Fibroblast of skin of back (primary cell): ENCODE measurements at regions not wholly inside any gene's neighbourhood (a gene's known extent, or its start where the extent isn't known, plus 50 kb on each side); places are given as distances from the start of the nearest gene placed in this dataset.
A peak's percentile ranks its signal among the peaks of the same experiment; 100 is the strongest.

ENCODE experiments used
- DNase-seq: peaks from one replicate; pipeline ENCODE4 v3.0.0-alpha.2; 2013

DNA sequence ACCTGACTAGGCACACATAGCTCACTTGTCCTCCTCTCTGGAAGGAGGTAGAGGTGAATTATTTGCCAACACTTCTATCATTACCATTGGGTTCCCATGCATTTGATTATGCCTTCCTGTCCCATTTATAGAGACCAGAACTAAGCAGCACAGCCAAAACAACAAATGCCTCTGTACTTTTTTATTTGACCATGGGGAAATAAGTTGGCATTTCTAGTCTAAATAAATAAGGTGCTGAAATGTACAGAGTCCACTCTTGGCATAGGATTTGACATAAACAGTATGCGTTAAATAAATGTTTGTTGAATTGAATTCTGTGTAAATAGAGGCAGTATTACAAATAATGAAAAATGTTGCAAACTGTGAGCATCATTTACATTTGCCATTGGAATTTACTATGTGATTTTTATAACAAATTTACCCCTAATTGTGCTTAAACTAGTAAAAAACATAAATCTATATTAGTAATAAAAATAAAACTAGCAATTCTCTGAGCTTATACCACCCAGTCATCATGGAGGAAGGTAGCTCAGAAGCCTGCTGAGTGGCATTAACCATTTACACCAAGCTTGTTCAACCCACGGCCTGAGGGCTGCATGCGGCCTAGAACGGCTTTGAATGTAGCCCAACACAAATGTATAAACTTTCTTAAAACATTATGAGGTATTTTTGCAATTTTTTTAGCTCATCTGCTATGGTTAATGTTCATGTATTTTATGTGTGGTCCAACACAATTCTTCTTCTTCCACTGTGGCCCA, 367.8 kb downstream of the FIGN start:
- DNase-seq = no peak

DNA sequence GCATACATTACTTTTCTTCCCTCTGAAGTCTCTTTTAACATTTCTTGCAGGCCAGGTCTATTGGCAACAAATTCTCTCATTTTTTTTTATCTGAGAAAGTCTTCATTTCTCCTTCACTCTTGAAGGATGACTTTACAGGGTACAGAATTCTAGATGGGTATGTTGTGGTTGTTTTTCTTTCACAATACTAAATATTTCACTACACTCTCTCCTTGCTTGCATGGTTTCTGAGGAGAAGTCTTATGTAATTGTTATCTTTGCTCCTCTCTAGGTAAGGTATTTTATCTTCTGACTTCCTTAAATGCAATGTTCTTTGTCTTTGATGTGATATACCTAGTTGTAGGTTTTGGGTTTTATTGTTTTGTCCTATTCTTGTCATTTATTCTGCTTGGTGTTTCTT, 371.1 kb downstream of the FIGN start:
- DNase-seq = no peak

DNA sequence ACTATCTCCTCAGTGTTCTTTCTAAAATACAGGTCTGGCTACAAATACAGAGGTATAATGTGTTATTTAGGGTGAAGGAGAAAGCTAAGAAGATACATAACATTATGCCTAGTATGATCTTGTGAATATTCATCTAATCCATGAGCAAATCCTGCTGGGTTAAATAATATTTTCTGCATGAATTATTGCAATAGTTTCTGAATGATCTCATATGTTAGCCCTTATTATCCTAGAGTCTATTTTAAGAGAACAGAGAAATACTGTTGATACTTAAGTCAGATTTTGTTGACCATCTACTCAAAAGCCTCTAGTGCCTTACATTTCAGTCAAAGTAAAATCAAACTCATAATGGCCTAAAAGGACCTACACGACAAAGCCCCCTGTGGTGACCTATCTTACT, 382.3 kb downstream of the FIGN start:
- DNase-seq = peak; percentile 52

DNA sequence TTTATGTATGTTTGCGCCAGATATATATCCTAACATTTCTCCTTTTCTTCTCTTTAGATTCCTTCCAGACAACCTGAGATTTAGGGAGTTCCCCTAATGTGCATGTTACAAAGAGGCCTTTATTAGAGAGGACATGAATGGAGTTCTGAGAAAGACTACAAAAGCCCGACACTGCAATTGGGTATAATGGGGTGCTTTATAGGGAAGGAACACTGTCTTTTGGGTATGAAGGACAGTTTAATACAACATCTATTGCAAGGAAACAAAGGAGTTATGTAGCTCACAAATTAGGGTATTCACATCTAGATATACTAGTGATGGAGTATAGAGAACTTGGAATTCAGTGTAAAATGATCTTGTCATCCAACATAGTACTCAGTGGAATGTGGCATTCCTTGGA, 383.8 kb downstream of the FIGN start:
- DNase-seq = no peak

DNA sequence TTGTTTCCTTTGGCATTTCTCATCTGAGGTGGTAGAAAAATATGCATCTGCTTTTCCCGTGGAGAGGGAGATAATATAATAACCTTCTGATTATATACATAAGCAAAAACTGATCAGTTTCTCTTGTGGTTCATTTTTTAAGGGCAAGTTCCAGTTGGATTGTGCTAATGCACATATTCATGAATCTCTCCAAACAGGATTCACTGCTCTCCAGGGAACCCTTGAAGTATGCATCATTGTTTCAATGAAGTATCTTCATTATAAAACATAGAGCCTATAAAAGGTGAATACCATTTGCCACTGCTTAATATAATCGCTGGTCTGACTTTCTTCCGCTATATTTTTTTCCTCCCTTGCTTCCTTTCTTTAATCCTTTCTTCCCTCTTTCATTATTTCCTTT, 384.7 kb downstream of the FIGN start:
- peak; percentile 11 for DNase-seq

DNA sequence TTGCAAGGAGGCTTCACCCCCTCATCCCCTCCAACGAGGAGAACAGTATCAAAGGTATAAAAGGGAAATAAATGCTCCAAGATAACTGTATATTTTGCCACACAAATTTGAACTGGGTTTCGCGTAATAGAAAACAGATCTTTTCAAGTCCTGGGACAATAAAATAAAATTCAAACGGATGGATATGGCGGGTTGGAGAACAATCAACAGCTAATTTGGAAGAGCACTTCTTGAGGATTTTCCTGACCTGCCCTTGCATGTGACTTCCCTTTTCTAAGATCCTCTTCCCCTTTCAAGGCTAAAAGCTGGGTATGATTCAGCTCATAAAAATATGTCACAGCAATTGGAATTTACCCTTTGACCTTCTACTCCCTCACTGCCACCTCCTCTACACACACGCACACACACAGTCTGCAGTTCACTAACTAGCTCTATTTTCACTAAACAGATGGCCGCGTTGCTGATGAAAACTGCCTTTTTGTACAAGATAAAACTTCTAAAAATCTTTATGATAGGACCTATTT, 386.9 kb downstream of the FIGN start:
- peak; percentile 76 for DNase-seq

DNA sequence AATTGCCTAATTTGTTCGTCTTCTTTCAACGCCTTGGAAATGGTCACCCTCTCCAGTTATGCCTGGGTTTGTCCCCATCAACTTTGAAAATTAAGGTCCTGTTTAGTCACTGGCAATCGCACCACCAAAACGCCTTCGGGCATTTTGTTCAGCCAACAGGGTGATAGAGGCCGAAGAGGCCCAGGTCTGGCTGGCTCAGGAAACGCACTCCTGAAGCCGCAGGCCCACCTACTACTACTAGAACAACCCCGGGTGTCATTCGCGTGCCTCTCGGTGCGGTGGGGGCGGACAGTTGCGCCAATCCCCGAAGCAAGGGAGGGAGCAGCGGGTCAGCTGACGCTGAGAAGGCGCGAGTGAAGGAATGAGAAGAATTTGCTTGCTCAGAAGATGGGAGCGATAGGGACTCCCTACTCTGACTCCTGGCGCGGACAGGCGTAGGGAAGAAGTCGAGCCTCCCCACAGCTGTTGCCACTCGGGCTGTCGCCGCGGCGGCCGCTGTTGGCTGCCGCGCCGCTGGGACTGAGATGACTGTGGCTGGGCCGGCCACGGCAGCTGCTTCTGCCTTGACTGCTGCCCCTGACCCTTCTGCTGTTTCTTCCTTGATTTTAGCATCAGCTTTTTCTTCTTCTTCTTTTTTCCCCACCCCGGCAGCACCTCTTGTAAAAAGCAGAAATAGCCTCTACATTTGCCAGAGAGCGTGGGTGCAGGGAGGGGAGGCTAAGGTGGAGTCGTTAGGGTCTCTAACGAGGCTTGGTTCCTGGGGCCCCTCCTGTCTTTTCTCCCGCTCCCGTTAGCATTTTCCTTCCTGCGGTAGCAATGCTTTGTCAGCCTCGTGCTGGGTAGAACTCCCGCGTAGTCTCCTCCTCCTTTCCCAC, 387.6 kb downstream of the FIGN start:
- peak; percentile 58 for DNase-seq

DNA sequence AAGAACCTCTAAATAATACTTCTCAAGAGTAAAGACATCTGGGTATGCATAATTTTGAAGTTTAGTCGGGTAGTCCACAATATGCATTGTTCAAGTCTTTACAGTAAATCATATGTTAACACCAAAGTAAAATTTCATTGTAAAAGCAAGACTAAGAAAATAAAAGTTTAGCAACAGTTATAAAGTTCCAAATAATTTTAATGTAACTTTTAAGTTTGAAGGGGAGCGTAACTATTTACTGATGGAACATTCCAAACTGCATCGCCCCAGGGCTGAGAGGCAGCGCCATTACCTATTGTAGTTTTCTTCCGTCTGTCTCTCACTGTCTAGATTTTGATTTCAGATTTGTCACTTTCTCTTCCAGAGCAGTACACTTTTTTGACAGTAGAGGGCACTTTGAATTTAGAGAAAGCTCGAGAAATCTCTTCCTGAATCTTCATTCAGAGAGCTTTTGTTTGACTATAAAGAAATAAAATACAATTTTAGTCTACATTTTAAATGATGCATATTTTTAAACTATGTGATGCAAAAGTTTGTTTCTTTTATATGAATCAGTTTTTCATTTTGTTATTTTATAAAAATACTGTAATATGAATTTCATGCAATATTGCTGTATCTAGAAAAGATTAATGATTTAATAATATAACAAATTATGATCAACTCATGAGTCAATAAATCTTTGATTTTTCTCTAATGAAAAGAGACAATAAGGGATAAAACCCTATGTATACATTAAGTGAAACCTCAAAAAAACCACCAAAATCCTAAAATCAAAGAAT, 389.8 kb downstream of the FIGN start:
- DNase-seq = peak; percentile 58

DNA sequence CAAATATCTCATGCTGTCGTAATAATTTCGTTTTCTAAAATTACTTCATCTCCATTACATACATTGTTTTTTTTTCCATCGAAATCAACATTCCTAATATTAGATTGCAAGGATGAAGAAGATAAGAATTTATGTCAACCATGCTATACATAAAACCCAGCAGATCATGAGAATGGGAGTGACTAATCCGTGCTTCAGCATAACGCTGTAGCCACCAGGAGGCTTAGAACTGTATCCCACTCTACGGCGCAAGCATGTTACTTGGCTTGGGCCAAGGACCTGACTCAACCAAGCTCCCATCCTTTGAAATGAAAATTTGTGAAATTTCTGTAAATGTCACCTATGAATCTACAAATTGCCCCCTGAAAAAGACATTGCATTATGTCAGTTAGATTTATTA, 392.5 kb downstream of the FIGN start:
- DNase-seq = no peak

DNA sequence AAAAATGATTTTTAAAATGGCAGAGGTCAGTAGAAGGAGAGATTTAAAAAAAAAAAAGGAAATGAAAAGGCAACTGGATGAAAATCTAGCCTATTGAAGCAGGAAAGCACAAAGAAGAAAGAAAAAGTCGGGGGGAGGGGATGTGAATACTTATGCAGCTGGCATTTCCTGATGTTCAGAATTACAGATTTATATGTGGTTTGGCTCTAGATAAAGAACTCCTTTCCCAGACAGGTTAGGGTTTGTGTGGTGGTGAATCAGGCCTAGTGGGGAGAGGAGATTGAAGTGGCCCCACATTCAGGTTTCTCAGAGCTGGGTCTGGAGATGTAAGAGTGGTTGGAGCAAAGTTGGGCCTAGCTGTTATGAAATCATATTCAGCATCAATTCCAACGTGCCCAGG, 394.4 kb downstream of the FIGN start:
- peak; percentile 48 for DNase-seq

DNA sequence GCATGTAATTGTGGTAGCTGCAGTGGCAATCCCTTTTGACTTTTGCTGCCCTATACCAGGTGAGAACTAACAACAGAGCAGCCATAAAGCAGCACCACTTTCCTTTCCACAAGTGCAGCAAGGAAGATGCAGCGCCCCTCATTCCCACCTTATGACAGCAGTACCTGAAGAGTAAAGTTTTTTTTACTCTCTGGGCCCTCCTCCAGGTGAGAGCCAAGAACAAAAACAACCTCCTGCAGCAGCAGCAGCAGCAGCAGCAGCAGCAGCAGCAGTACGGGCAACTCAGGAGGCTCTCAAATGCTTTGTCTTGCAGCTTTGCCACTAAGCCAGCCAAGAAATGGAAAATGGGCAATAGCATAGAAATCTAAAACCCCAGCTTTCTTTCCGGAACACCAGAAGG, 397.5 kb downstream of the FIGN start:
- DNase-seq = no peak

DNA sequence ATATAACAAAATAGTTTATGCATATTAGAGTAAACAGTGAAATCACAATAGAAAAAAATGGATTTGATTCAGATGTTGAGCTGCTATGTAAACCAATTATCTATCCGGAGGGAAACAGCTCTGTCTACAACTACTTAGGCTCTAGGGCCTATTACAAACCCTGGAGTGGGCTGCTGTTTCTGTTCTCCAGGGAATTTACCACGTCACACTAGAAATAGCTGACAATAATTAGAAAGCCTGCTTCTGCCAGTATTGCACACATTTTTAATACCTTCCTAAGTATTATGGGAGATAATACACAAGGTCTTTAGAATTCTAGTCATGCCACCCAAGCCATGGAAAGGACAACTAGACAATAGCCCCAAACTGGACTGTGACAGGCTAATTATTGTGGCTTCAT, 411.1 kb downstream of the FIGN start:
- DNase-seq = no peak

DNA sequence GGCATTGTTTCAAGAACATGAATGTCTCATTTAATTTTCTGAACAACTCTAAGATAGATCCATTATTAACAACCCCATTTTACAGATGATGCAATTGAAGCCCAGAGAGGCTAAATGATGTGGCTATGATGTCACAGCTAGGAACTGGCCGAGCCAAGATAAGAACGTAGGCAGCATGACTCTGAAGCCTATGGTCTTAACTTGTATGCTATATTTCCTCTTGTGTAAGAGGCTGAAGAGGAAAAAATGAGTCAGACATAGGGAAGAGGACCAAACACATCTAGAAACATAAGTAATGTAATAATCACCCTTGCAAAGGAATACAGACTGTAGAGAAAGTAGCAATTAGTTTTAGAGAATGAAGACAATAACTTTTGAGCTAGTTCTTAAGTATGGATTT, 416.8 kb downstream of the FIGN start:
- DNase-seq = peak; percentile 24

DNA sequence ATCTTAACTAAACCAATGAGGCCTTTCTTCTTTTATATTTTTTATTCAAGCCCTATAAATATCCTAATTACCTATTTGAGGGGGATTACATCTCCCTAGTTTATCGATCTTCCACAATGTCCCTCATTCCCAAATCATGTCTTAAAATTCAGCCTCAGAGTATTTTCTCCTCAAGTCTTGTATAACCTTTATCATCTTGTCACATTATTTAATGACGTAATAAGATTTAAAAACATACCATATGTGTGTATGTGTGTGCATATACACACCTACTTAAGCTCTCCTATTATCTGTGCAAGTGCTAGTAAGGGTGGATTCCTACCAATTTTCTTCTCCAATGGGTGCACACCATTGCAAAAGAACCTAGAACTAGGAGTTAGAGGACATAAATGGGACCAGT, 421.1 kb downstream of the FIGN start:
- no peak for DNase-seq

DNA sequence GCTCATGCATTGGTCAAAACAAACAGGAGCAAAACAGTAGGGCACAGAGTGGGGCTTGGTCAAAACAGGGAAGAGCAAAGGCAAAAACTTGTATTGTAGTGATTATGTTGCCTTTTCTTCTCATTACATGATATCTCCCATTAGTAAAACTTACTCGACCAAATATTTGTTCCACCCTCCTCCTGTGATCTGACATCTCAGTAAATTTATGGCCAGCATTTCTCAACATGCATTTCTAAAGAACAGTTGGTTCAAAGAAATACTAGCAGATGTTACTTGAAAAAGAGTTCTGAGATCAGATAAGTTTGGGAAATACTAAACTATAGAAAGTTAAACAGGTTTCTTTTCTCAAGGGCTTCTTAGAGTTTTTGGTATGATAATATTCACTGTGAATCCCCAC, 423.1 kb downstream of the FIGN start:
- DNase-seq = no peak

DNA sequence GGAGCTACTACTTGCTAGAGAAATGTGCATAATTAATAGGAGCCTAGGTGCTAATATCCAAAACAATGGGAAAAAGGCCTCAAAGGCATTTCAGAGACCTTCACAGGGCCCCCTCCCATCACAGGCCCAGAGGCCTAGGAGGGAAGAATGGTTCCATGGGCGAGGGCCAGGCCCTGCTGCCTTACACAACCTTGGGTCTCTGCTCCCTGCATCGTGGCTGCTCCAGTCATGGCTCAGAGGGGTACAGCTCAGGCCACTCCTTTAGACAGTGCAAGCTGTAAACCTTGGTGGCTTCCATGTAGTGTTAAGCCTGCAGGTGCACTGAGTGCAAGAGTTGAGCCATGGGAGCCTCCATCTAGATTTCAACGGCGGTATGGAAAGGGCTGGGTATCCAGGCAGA, 429.2 kb downstream of the FIGN start:
- no peak for DNase-seq

DNA sequence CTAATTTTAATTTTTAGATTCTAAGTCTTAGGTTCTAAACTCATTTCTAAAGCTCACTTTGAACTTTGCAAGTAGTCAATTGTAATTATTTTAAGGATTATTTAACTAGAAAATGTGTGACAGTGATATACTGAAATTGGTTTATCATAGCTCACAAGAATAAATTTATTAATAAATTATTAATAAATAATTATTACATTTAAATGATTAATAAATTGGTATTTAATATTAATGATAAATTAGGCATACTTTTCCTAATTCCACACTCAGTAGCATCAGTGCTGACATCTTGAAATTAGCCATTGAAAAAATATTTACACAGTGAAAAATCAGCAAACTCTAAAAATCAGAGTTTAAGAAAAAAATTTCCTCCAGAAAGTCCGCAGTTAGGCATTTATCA, 433.7 kb downstream of the FIGN start:
- no peak for DNase-seq

DNA sequence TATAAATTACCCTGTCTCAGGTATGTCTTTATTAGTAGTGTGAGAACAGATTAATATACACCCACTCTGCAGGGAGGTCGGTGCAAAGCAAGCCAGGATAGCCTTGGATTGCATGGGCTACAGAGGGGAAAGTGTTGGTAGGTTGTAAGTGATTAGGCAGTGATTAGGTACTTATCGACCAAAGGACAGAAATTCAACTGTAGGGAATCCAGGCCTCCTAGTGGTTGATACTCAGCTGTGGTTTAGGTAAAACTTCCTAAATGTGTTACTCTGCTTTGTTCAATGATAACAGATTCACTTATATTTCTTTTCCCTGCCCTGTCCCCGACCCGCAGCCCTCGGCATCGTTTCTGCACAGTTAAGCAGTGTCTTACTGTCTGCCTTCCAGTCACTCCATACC, 444.0 kb downstream of the FIGN start:
- DNase-seq = no peak

DNA sequence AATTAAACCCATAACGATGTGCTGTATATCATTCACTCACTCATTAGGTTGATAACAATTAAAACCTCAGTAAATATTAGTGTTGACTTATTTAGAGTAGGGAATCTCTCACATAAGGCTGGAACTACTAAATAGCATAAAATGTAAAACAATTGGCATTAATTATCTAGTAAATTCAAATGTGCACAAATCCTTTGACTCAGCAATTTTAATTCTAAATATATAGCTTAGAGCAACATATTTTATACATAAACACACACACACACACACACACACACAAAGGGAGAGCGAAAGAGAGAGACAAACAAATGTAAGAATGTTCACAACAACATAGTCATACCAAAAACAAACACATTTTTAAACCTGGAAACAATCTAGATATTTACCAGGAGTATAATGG, 443.1 kb upstream of the KCNH7 start:
- no peak for DNase-seq

DNA sequence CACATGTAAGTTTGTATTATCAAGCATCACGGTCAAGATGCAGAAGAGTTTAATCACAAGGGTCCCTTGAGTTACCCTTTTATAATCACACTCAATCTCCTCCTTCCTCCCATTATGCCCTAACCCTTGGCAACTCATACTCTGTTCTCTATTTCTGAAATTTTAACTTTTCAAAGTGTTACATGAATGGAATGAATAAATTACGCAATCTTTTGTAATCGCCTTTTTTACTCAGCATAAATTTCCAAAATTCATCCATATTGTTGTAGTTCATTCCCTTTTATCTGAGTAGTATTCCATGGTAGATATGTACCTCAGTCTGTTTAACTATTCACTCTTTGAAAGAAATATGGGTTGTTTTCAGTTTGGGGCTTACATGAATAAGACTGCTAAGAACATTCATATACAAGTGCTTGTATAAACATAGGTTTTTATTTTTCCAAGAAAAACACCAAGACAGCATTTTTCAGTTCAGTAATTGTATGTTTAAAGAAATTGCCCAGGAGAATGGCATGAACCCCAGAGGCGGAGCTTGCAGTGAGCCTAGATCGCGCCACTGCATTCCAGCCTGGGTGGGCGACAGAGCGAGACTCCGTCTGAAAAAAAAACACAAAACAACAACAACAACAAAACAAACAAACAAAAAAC, 430.9 kb upstream of the KCNH7 start:
- peak; percentile 9 for DNase-seq

DNA sequence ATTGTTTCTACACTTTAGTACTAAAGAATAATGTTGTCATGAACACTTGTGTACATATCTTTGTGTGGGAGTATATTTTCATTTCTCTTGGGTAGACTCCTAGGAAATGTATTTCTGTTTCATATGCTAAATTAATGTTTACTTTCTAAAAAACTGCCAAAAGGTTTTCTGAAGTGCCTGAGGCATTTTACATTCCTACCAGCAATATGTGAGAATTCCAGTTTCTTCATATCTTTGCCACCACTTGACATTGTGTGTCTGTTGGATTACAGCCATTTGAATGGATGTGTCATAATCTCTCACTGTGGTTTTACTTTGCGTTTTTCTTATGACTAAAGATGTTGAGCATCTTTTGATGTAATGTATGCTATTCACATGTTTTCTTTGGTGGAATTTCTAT, 428.2 kb upstream of the KCNH7 start:
- DNase-seq = peak; percentile 99

DNA sequence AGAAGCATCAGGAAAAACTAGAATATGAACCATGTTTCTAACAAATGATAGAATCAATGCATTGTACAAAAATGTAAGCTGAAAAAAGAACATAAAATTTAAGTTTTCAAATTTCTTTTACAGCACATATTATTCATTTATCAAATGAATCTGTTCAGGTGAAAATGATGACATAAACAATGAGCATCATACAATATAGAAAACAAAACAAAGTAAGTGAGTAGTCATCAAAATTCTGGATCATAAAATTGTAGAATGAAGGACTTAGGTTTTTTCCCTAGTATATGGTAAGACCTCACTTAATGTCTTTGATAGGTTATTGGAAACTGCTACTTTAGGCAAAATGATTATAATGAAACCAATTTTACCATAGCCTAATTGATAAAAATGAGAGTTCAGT, 427.0 kb upstream of the KCNH7 start:
- no peak for DNase-seq

DNA sequence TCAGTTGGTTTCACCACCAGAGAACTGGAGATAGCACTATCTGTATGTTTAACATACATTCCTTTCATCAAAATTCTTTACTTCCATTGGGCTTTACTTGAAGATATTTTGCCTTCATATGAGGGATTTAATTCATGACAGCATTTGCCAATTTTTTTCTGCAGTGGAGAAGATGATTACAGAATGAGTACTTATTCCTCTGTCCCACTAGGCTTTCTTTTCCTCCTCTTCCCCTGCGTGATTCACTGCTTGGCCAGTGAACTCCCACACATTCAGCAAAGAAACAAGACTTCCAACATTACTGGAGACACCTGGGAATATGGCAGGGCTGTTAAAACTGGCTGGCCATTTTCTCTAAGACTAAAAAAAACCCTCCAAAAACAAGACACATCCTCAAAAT, 425.8 kb upstream of the KCNH7 start:
- peak; percentile 54 for DNase-seq
